MCF 10A (cell line): ENCODE measurements at regions not wholly inside any gene's neighbourhood (a gene's known extent, or its start where the extent isn't known, plus 50 kb on each side); places are given as distances from the start of the nearest gene placed in this dataset.

Source experiments
- BruUV-seq: library from RNA; stranded (reverse); fragments of 400-500 nt; replicated peaks from 2 replicates; lab custom pipeline; 2021; lab: Mats Ljungman, UMichigan
- CTCF ChIA-PET: fragments of 300-600 bp; sonication (Branson Sonifier 250); formaldehyde crosslinking; extraction: SDS; loops from one replicate; lab custom pipeline; 2021; ENCODE audit warnings: antibody characterized with exemption, inconsistent platforms; lab: Yijun Ruan, JAX
- POLR2A ChIA-PET: fragments of 300-600, 350-650 bp; sonication (Branson Sonifier 250); formaldehyde crosslinking; extraction: SDS; loops from one replicate; lab custom pipeline; 2020; ENCODE audit warnings: antibody characterized with exemption, inconsistent platforms; lab: Yijun Ruan, JAX
- DNase-seq: peaks from one replicate; pipeline ENCODE4 v3.0.0-alpha.2; 2018; ENCODE audit not compliant: unreplicated experiment
- H3K27ac Mint-ChIP-seq: one replicate; pipeline ENCODE4 v1.8.0; 2022; ENCODE audit warnings: mild to moderate bottlenecking, low read depth, mixed read lengths; ENCODE audit not compliant: unreplicated experiment
- H3K27me3 Mint-ChIP-seq: one replicate; pipeline ENCODE4 v1.8.0; 2022; ENCODE audit warnings: mixed read lengths; ENCODE audit not compliant: insufficient read depth, unreplicated experiment
- H3K36me3 Mint-ChIP-seq: one replicate; pipeline ENCODE4 v1.8.0; 2022; ENCODE audit warnings: mild to moderate bottlenecking, moderate library complexity, mixed read lengths; ENCODE audit not compliant: insufficient read depth, unreplicated experiment
- H3K4me1 Mint-ChIP-seq: one replicate; pipeline ENCODE4 v1.8.0; 2022; ENCODE audit warnings: mixed read lengths; ENCODE audit not compliant: insufficient read depth, unreplicated experiment
- H3K4me3 Mint-ChIP-seq: one replicate; pipeline ENCODE4 v1.8.0; 2022; ENCODE audit warnings: mild to moderate bottlenecking, moderate library complexity, mixed read lengths; ENCODE audit not compliant: unreplicated experiment
- H3K9me3 Mint-ChIP-seq: one replicate; pipeline ENCODE4 v1.8.0; 2022; ENCODE audit warnings: mixed read lengths; ENCODE audit not compliant: unreplicated experiment
- CTCF ChIP-seq: fragments of 200-600 bp; IDR thresholded peaks from one replicate; pipeline ENCODE4 v1.8.0; 2022; ENCODE audit warnings: antibody characterized with exemption, mild to moderate bottlenecking; ENCODE audit not compliant: unreplicated experiment
- intact Hi-C: fragments of 100-400 bp; cut with micrococcal nuclease; formaldehyde crosslinking; loops from 2 replicates; pipeline ENCODE4 v1.14.1; 2022

- ChIA-PET POLR2A (interaction anchor here (0.9 kb wide), 1 partner anchor 11 kb away, joined by 3 read pairs; no protein-coding TSS in a partner anchor), CTCF (no interaction called here)
- Mint-ChIP-seq H3K9me3 (no peaks in the 10 kb centered on the region), H3K27me3 (no peaks in the 10 kb centered on the region), H3K4me1 (peaks cover 16% of the 10 kb centered on the region), H3K36me3 (no peaks in the 10 kb centered on the region), H3K4me3 (no peak overlapping the region), H3K27ac (no peak overlapping the region)
- DNase-seq: no peak
- no peak for TF ChIP-seq CTCF
- intact Hi-C loops: no loop called here
- BruUV-seq: no TSS peak
These were observed 343.0 kb downstream of the CD83 start for GRCh38 chr6:14460556-14460955.

GRCh38 chr6:14462135-14462534, 344.6 kb downstream of the CD83 start:
- Mint-ChIP-seq H3K9me3 (no peaks in the 10 kb centered on the region), H3K27ac (no peak overlapping the region), H3K27me3 (no peaks in the 10 kb centered on the region), H3K36me3 (no peaks in the 10 kb centered on the region), H3K4me1 (peaks cover 12% of the 10 kb centered on the region), H3K4me3 (no peak overlapping the region)
- DNase-seq: no peak
- CTCF ChIA-PET: interaction anchor here (0.9 kb wide), 1 partner anchor 1160 kb away, joined by 3 read pairs; no protein-coding TSS in a partner anchor
- POLR2A ChIA-PET: interaction anchor here (1.5 kb wide), 1 partner anchor 9 kb away, joined by 4 read pairs; no protein-coding TSS in a partner anchor
- BruUV-seq: no TSS peak
- no peak for TF ChIP-seq CTCF
- intact Hi-C loops: no loop called here

GRCh38 chr6:14462566-14462965, 345.0 kb downstream of the CD83 start:
- intact Hi-C loops: no loop called here
- no peaks in the 10 kb centered on the region for H3K27me3 Mint-ChIP-seq
- H3K9me3 Mint-ChIP-seq: no peaks in the 10 kb centered on the region
- ChIA-PET POLR2A (interaction anchor here (1.5 kb wide), 1 partner anchor 8 kb away, joined by 4 read pairs; no protein-coding TSS in a partner anchor), CTCF (interaction anchor here (0.9 kb wide), 1 partner anchor 1160 kb away, joined by 3 read pairs; no protein-coding TSS in a partner anchor)
- no peak for TF ChIP-seq CTCF
- no TSS peak for BruUV-seq
- no peak for DNase-seq
- H3K27ac Mint-ChIP-seq: no peak overlapping the region
- peaks cover 12% of the 10 kb centered on the region for H3K4me1 Mint-ChIP-seq
- H3K36me3 Mint-ChIP-seq: no peaks in the 10 kb centered on the region
- H3K4me3 Mint-ChIP-seq: no peak overlapping the region

- no peak for DNase-seq
- BruUV-seq: no TSS peak
- Mint-ChIP-seq H3K4me1 (peaks cover 11% of the 10 kb centered on the region), H3K36me3 (no peaks in the 10 kb centered on the region), H3K27me3 (no peaks in the 10 kb centered on the region), H3K27ac (no peak overlapping the region), H3K9me3 (no peaks in the 10 kb centered on the region), H3K4me3 (no peak overlapping the region)
- intact Hi-C loops: no loop called here
- ChIA-PET POLR2A (interaction anchor here (0.7 kb wide), 1 partner anchor 138 kb away, joined by 3 read pairs; no protein-coding TSS in a partner anchor), CTCF (interaction anchor here (0.9 kb wide), 1 partner anchor 1159 kb away, joined by 3 read pairs; no protein-coding TSS in a partner anchor)
- no peak for TF ChIP-seq CTCF
These were observed 345.5 kb downstream of the CD83 start for GRCh38 chr6:14463110-14463509.
